ENCODE measurements at regions not wholly inside any gene's neighbourhood (a gene's known extent, or its start where the extent isn't known, plus 50 kb on each side); places are given as distances from the start of the nearest gene placed in this dataset.
"Not testable (repeated sequence)": the region's sequence is repeated elsewhere in the genome, so short reads cannot be mapped to it uniquely, and the experiment has no call there.

DNA sequence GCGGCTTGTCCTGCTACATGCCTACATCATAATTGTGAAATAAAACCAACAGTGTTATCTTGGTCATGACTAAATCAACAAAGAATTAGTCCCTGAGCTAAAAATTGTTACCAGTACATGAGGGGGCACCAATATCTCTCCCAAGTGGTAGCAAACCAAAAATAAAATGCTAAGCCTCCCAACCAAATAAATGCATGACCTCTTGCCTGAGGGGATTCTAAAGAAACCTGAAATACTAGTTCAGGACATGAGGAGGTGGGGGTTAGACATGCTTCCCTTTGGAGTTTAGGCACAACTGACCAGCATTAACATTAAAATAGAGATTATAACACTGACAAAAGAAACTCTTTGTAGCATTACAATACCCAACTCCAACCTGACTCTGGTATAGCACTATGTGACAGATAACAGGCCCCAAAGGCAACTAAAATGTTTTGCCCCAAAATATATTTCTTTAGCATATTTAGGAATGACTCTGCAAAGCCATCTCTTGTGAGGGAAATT, 654.3 kb upstream of the PABPC5 start:
- H3K27ac ChIP-seq (ENCODE audit: low read length); H3K27me3 ChIP-seq (ENCODE audit: low read depth, low read length); H3K4me3 ChIP-seq (ENCODE audit: low read length); H3K9ac ChIP-seq (ENCODE audit: low read length); H3K36me3 ChIP-seq (replicated peaks; ENCODE audit: low read depth, low read length); H3K4me1 ChIP-seq (ENCODE audit: low read length); H4K20me1 ChIP-seq (ENCODE audit: insufficient read depth, low read length); H3K4me2 ChIP-seq (ENCODE audit: low read length); H3K9me3 ChIP-seq (ENCODE audit: insufficient read depth, low read length); H2AFZ ChIP-seq (ENCODE audit: low read depth, low read length); H3K79me2 ChIP-seq (ENCODE audit: low read length): not testable (repeated sequence)

Data from OCI-LY3 (cell line).